OCI-LY7 (cell line): ENCODE measurements at regions not wholly inside any gene's neighbourhood (a gene's known extent, or its start where the extent isn't known, plus 50 kb on each side); places are given as distances from the start of the nearest gene placed in this dataset.

Experiments
- BruUV-seq: library from RNA; stranded (reverse); fragments of 400-500 nt; replicated peaks from 2 replicates; lab custom pipeline; 2021; lab: Mats Ljungman, UMichigan
- CTCF ChIA-PET: fragments of 300-600 bp; sonication (Branson Sonifier 250); formaldehyde crosslinking; loops from one replicate; lab custom pipeline; 2022; ENCODE audit warnings: antibody characterized with exemption; ENCODE audit not compliant: unreplicated experiment; lab: Charles Lee
- POLR2A ChIA-PET: fragments of 300-600 bp; sonication (Branson Sonifier 250); formaldehyde crosslinking; loops from one replicate; lab custom pipeline; 2022; ENCODE audit warnings: antibody characterized with exemption; lab: Charles Lee
- DNase-seq: peaks from one replicate; pipeline ENCODE4 v3.0.0-alpha.2; 2015; ENCODE audit warnings: low spot score
- H2AFZ ChIP-seq: fragments of 200-600 bp; sonication (generic), shearing (Covaris generic); 2 replicates; pipeline ENCODE4 v1.6.1; 2014; ENCODE audit warnings: mild to moderate bottlenecking, antibody characterized with exemption, low read length, moderate library complexity
- H3K27ac ChIP-seq: fragments of 200-600 bp; sonication (generic); 2 replicates; pipeline ENCODE4 v1.5.1; 2014; ENCODE audit warnings: mixed run types, low read depth, mild to moderate bottlenecking, moderate library complexity, low read length, inconsistent platforms; ENCODE audit not compliant: poor library complexity, severe bottlenecking
- H3K36me3 ChIP-seq: fragments of 200-600 bp; sonication (generic); 2 replicates; pipeline ENCODE4 v1.6.1; 2014; ENCODE audit warnings: mild to moderate bottlenecking, antibody characterized with exemption, low read length, moderate library complexity, mixed read lengths; ENCODE audit not compliant: insufficient read depth
- H3K4me1 ChIP-seq: fragments of 200-600 bp; sonication (generic); 2 replicates; pipeline ENCODE4 v1.5.1; 2014; ENCODE audit warnings: mild to moderate bottlenecking, low read length; ENCODE audit not compliant: insufficient read depth, poor library complexity, severe bottlenecking
- H3K4me2 ChIP-seq: fragments of 200-600 bp; sonication (generic); 2 replicates; pipeline ENCODE4 v1.6.1; 2014; ENCODE audit warnings: mild to moderate bottlenecking, low read length
- H3K4me3 ChIP-seq: fragments of 200-600 bp; sonication (generic); 2 replicates; pipeline ENCODE4 v1.5.1; 2014; ENCODE audit warnings: mild to moderate bottlenecking, low read depth, low read length; ENCODE audit not compliant: poor library complexity, severe bottlenecking
- H3K79me2 ChIP-seq: fragments of 200-600 bp; sonication (generic); 2 replicates; pipeline ENCODE4 v1.6.1; 2016; ENCODE audit warnings: low read depth, mild to moderate bottlenecking, low read length, moderate library complexity, mixed read lengths; ENCODE audit not compliant: insufficient read depth
- H3K9me2 ChIP-seq: fragments of 200-600 bp; sonication (generic); 2 replicates; pipeline ENCODE4 v1.6.1; 2016; ENCODE audit warnings: mild to moderate bottlenecking, low read length, mixed read lengths; ENCODE audit not compliant: insufficient read depth
- H3K9me3 ChIP-seq: fragments of 200-600 bp; sonication (generic); 2 replicates; pipeline ENCODE4 v1.6.1; 2014; ENCODE audit warnings: mild to moderate bottlenecking, mixed run types, low read length, mixed read lengths
- H4K20me1 ChIP-seq: fragments of 200-600 bp; sonication (generic); 2 replicates; pipeline ENCODE4 v1.6.1; 2014; ENCODE audit warnings: mild to moderate bottlenecking, antibody characterized with exemption, low read length, moderate library complexity, mixed read lengths; ENCODE audit not compliant: insufficient read depth
- EZH2phosphoT487 ChIP-seq: fragments of 200-600 bp; sonication (generic); IDR thresholded peaks from 2 replicates; pipeline ENCODE4 v1.6.1; 2018; ENCODE audit warnings: low read depth, borderline replicate concordance, mild to moderate bottlenecking, mixed run types, antibody characterized with exemption, low read length, moderate library complexity, mixed read lengths
- intact Hi-C: fragments of 100-400 bp; cut with micrococcal nuclease; formaldehyde crosslinking; loops from one replicate; pipeline ENCODE4 v1.10.0; 2022; ENCODE audit not compliant: unreplicated experiment
- TF ChIP-seq, protein P1 (sequence below): fragments of 200-600 bp; sonication (generic); conservative IDR thresholded peaks from 2 replicates; pipeline ENCODE4 v1.5.1; 2014; ENCODE audit warnings: mild to moderate bottlenecking, antibody characterized with exemption, low read length, moderate library complexity, mixed read lengths

DNA sequence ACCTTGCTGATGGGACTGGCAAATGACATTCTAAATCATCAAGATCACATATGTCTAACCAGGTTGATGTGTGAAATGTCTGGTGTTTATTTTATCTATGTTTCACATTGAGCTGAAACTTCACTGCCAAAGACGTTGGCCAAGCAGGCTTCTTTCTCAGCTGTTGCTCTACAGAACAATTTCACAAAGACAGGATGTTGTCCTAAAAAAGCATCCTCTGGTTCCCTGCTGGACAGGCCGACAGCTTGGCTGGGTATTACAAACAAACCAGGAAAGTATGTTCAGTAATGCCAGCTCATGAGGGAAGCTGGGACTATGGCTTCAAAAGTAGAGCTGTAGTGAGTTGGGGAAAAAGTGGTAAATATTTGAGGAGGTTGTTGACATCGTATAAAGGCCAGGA, 179.4 kb downstream of the FAM43A start:
- intact Hi-C loops = no loop called here
- H3K36me3 ChIP-seq = no peaks in the 10 kb centered on the region
- H2AFZ ChIP-seq = no peak overlapping the region
- no peaks in the 10 kb centered on the region for H3K79me2 ChIP-seq
- no peaks in the 10 kb centered on the region for H3K9me2 ChIP-seq
- no peak overlapping the region for H3K4me3 ChIP-seq
- ChIA-PET CTCF (no interaction called here), POLR2A (no interaction called here)
- no peaks in the 10 kb centered on the region for H3K4me1 ChIP-seq
- H3K9me3 ChIP-seq = no peaks in the 10 kb centered on the region
- DNase-seq = no peak
- no peak overlapping the region for H3K4me2 ChIP-seq
- TF ChIP-seq, protein P1, sequence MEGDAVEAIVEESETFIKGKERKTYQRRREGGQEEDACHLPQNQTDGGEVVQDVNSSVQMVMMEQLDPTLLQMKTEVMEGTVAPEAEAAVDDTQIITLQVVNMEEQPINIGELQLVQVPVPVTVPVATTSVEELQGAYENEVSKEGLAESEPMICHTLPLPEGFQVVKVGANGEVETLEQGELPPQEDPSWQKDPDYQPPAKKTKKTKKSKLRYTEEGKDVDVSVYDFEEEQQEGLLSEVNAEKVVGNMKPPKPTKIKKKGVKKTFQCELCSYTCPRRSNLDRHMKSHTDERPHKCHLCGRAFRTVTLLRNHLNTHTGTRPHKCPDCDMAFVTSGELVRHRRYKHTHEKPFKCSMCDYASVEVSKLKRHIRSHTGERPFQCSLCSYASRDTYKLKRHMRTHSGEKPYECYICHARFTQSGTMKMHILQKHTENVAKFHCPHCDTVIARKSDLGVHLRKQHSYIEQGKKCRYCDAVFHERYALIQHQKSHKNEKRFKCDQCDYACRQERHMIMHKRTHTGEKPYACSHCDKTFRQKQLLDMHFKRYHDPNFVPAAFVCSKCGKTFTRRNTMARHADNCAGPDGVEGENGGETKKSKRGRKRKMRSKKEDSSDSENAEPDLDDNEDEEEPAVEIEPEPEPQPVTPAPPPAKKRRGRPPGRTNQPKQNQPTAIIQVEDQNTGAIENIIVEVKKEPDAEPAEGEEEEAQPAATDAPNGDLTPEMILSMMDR = no peak
- TF ChIP-seq EZH2phosphoT487 = no peak
- no peak overlapping the region for H3K27ac ChIP-seq
- H4K20me1 ChIP-seq = no peaks in the 10 kb centered on the region
- no TSS peak for BruUV-seq

DNA sequence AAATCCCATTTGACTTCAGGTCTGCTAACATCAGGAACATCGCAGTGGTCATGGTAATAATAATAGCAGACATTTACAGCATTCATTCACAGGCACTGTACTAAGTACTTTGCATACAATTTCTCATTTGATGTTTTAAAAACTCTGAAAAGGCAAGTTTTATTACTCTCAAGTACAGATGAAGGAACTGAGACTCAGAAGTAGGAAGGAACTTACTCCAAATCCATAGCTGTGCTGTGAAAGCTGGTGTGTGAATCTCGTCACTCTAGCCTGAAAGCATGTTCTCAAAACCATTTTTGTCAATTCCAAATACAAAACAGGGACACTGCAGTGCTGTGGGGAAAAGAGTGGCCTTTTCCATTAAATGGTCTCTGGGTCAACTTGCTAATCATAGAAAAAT, 179.9 kb downstream of the FAM43A start:
- no TSS peak for BruUV-seq

DNA sequence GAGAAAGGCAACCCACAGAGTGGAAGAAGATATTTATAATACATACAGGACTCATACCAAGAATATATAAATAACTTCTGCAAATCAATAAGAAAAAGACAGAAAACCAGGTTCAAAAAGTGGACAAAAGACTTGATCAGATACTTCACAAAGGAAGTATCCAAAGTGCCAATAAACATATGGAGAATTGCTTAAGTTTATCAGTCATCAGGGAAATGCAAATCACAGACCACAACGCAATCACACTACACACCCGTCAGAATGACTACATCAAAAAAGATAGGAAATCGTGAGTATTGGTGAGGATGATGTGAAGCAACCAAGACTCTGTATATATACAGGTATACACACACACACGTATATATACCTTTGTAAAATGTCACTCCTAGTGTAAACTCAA, 180.6 kb downstream of the FAM43A start:
- POLR2A ChIA-PET = interaction anchor here (1.0 kb wide), 1 partner anchor 45 kb away, joined by 3 read pairs; no protein-coding TSS in a partner anchor
- Histone ChIP-seq H3K4me3 (no peak overlapping the region), H3K79me2 (no peaks in the 10 kb centered on the region), H3K4me1 (peaks cover 1% of the 10 kb centered on the region), H3K36me3 (no peaks in the 10 kb centered on the region), H3K27ac (no peak overlapping the region), H3K9me3 (no peaks in the 10 kb centered on the region), H4K20me1 (no peaks in the 10 kb centered on the region), H3K9me2 (no peaks in the 10 kb centered on the region), H2AFZ (no peak overlapping the region), H3K4me2 (no peak overlapping the region)
- CTCF ChIA-PET = no interaction called here
- TF ChIP-seq, protein P1 = no peak
- no peak for TF ChIP-seq EZH2phosphoT487
- no TSS peak for BruUV-seq
- no peak for DNase-seq
- intact Hi-C loops = no loop called here

More for the DNA sequence above, 179.9 kb downstream of the FAM43A start:
- no peaks in the 10 kb centered on the region for H3K36me3 ChIP-seq
- DNase-seq = no peak
- H3K4me2 ChIP-seq = no peak overlapping the region
- H3K9me3 ChIP-seq = no peaks in the 10 kb centered on the region
- no peak overlapping the region for H3K4me3 ChIP-seq
- no peak overlapping the region for H2AFZ ChIP-seq
- H4K20me1 ChIP-seq = no peaks in the 10 kb centered on the region
- H3K4me1 ChIP-seq = no peaks in the 10 kb centered on the region
- H3K27ac ChIP-seq = no peak overlapping the region
- intact Hi-C loops = no loop called here
- CTCF ChIA-PET = no interaction called here
- POLR2A ChIA-PET = no interaction called here
- H3K79me2 ChIP-seq = no peaks in the 10 kb centered on the region
- no peak for TF ChIP-seq EZH2phosphoT487
- TF ChIP-seq, protein P1 = no peak
- no peaks in the 10 kb centered on the region for H3K9me2 ChIP-seq
